GM12878 (cell line): ENCODE measurements at regions not wholly inside any gene's neighbourhood (a gene's known extent, or its start where the extent isn't known, plus 50 kb on each side); places are given as distances from the start of the nearest gene placed in this dataset.

Experiments used
- ATF7 ChIP-seq: fragments of 450-650 bp; IDR thresholded peaks from 2 replicates; pipeline ENCODE4 v1.6.1; 2016; ENCODE audit warnings: low read depth, mild to moderate bottlenecking
- CBX5 ChIP-seq: sonication (generic); IDR thresholded peaks from 2 replicates; pipeline ENCODE4 v1.6.1; 2016; ENCODE audit warnings: low read depth, moderate library complexity, mild to moderate bottlenecking, inconsistent platforms
- MXI1 ChIP-seq: fragments of 150-350 bp; IDR thresholded peaks from 2 replicates; pipeline ENCODE4 v1.6.1; 2011; ENCODE audit warnings: low read depth, mild to moderate bottlenecking, inconsistent platforms, low read length, improper control_type of control experiment
- MYC ChIP-seq: IDR thresholded peaks from 2 replicates; pipeline ENCODE4 v1.6.1; 2011; ENCODE audit warnings: mild to moderate bottlenecking, low read length, moderate library complexity, inconsistent platforms; ENCODE audit not compliant: insufficient read depth, insufficient replicate concordance, insufficient read length, severe bottlenecking
- NFIC ChIP-seq: IDR thresholded peaks from 2 replicates; pipeline ENCODE4 v1.6.1; 2012; ENCODE audit warnings: low read depth, mild to moderate bottlenecking, inconsistent platforms, low read length, moderate library complexity
- RAD21 ChIP-seq: IDR thresholded peaks from 2 replicates; pipeline ENCODE4 v1.6.1; 2011; ENCODE audit warnings: mild to moderate bottlenecking, low read depth, low read length, moderate library complexity; ENCODE audit not compliant: insufficient read depth
- RFX5 ChIP-seq: IDR thresholded peaks from 2 replicates; pipeline ENCODE4 v1.6.1; 2011; ENCODE audit warnings: low read depth, low read length, improper control_type of control experiment
- TF ChIP-seq, protein P1 (sequence below), 3 experiments: IDR thresholded peaks in 2 of 3; conservative IDR thresholded peaks in 1 of 3; 2 replicates each; pipeline ENCODE4 v1.5.1; 2011; ENCODE audit warnings: low read depth in 3 of 3, low read length in 3 of 3, mild to moderate bottlenecking in 3 of 3, control low read depth in 2 of 3, moderate library complexity in 2 of 3, inconsistent platforms in 1 of 3, mixed read lengths in 1 of 3; ENCODE audit not compliant: control insufficient read depth in 2 of 3, insufficient read depth in 1 of 3; ENCODE audit errors: extremely low read depth in 1 of 3
- TF ChIP-seq, protein P2 (sequence below): fragments of 450-650 bp; conservative IDR thresholded peaks from 2 replicates; pipeline ENCODE4 v1.6.1; 2017; ENCODE audit warnings: mild to moderate bottlenecking, moderate library complexity
- TF ChIP-seq, protein P3 (sequence below): IDR thresholded peaks from 2 replicates; pipeline ENCODE4 v1.6.1; 2011; ENCODE audit warnings: low read depth, mild to moderate bottlenecking, low read length, moderate library complexity, borderline replicate concordance; ENCODE audit errors: extremely low read depth
- TF ChIP-seq, protein P4 (sequence below): fragments of 450-650 bp; formaldehyde crosslinking; IDR thresholded peaks from 2 replicates; pipeline ENCODE4 v1.4.0; 2020; ENCODE audit warnings: mild to moderate bottlenecking, moderate library complexity

DNA sequence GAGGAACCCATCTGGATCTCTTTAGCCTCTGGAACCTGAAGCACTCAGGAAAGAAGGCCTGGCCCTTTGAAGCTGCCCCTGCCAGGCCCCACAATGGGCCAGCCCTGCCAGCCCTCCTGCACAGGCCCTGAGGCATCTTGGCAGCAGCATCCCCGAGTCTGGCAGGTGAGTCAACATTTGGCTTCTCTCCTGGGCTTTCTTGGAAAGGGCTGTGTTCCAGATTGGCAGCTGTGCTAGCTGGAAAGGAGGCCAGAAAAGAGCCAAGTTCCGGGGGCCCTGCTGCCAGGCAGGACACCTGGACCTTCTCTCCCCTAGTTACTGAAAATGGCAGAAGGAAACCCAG is 187.2 kb downstream of the SHQ1 start:
- TF ChIP-seq RFX5 (no peak), RAD21 (no peak), MXI1 (no peak), MYC (no peak), ATF7 (no peak), CBX5 (no peak), NFIC (no peak)
- TF ChIP-seq, protein P1, sequence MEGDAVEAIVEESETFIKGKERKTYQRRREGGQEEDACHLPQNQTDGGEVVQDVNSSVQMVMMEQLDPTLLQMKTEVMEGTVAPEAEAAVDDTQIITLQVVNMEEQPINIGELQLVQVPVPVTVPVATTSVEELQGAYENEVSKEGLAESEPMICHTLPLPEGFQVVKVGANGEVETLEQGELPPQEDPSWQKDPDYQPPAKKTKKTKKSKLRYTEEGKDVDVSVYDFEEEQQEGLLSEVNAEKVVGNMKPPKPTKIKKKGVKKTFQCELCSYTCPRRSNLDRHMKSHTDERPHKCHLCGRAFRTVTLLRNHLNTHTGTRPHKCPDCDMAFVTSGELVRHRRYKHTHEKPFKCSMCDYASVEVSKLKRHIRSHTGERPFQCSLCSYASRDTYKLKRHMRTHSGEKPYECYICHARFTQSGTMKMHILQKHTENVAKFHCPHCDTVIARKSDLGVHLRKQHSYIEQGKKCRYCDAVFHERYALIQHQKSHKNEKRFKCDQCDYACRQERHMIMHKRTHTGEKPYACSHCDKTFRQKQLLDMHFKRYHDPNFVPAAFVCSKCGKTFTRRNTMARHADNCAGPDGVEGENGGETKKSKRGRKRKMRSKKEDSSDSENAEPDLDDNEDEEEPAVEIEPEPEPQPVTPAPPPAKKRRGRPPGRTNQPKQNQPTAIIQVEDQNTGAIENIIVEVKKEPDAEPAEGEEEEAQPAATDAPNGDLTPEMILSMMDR (IDR thresholded peaks at IDR 0.05 in 2 of 3, conservative IDR thresholded peaks at IDR 0.05 in 1 of 3; ENCODE audit: control insufficient read depth in 2 of 3, extremely low read depth in 1 of 3, insufficient read depth in 1 of 3, low read depth in 3 of 3, low read length in 3 of 3) = no peak
- TF ChIP-seq, protein P2, sequence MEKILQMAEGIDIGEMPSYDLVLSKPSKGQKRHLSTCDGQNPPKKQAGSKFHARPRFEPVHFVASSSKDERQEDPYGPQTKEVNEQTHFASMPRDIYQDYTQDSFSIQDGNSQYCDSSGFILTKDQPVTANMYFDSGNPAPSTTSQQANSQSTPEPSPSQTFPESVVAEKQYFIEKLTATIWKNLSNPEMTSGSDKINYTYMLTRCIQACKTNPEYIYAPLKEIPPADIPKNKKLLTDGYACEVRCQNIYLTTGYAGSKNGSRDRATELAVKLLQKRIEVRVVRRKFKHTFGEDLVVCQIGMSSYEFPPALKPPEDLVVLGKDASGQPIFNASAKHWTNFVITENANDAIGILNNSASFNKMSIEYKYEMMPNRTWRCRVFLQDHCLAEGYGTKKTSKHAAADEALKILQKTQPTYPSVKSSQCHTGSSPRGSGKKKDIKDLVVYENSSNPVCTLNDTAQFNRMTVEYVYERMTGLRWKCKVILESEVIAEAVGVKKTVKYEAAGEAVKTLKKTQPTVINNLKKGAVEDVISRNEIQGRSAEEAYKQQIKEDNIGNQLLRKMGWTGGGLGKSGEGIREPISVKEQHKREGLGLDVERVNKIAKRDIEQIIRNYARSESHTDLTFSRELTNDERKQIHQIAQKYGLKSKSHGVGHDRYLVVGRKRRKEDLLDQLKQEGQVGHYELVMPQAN = no peak
- TF ChIP-seq, protein P3, sequence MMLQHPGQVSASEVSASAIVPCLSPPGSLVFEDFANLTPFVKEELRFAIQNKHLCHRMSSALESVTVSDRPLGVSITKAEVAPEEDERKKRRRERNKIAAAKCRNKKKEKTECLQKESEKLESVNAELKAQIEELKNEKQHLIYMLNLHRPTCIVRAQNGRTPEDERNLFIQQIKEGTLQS = no peak
- TF ChIP-seq, protein P4, sequence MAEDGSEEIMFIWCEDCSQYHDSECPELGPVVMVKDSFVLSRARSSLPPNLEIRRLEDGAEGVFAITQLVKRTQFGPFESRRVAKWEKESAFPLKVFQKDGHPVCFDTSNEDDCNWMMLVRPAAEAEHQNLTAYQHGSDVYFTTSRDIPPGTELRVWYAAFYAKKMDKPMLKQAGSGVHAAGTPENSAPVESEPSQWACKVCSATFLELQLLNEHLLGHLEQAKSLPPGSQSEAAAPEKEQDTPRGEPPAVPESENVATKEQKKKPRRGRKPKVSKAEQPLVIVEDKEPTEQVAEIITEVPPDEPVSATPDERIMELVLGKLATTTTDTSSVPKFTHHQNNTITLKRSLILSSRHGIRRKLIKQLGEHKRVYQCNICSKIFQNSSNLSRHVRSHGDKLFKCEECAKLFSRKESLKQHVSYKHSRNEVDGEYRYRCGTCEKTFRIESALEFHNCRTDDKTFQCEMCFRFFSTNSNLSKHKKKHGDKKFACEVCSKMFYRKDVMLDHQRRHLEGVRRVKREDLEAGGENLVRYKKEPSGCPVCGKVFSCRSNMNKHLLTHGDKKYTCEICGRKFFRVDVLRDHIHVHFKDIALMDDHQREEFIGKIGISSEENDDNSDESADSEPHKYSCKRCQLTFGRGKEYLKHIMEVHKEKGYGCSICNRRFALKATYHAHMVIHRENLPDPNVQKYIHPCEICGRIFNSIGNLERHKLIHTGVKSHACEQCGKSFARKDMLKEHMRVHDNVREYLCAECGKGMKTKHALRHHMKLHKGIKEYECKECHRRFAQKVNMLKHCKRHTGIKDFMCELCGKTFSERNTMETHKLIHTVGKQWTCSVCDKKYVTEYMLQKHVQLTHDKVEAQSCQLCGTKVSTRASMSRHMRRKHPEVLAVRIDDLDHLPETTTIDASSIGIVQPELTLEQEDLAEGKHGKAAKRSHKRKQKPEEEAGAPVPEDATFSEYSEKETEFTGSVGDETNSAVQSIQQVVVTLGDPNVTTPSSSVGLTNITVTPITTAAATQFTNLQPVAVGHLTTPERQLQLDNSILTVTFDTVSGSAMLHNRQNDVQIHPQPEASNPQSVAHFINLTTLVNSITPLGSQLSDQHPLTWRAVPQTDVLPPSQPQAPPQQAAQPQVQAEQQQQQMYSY (CRISPR knock-in tag) = no peak
